ENCODE measurements at regions not wholly inside any gene's neighbourhood (a gene's known extent, or its start where the extent isn't known, plus 50 kb on each side); places are given as distances from the start of the nearest gene placed in this dataset.
A peak's percentile ranks its signal among the peaks of the same experiment; 100 is the strongest.

GRCh38 chr13:34547929-34548328, 394.1 kb upstream of the NBEA start:
- no peak for DNase-seq

GRCh38 chr13:34553376-34553775, 388.7 kb upstream of the NBEA start:
- no peak for DNase-seq

GRCh38 chr13:34555988-34556387, 386.1 kb upstream of the NBEA start:
- no peak for DNase-seq

- DNase-seq: no peak
Measured at GRCh38 chr13:34561033-34561432, 381.0 kb upstream of the NBEA start.

GRCh38 chr13:34567597-34567996, 374.5 kb upstream of the NBEA start:
- no peak for DNase-seq

- no peak for DNase-seq
Measured at GRCh38 chr13:34570698-34571353, 371.2 kb upstream of the NBEA start.

- no peak for DNase-seq
Measured at GRCh38 chr13:34571716-34572115, 370.4 kb upstream of the NBEA start.

GRCh38 chr13:34577051-34577450, 365.0 kb upstream of the NBEA start:
- no peak for DNase-seq

- DNase-seq: no peak
Measured at GRCh38 chr13:34578471-34578870, 363.6 kb upstream of the NBEA start.

GRCh38 chr13:34578917-34579316, 363.2 kb upstream of the NBEA start:
- no peak for DNase-seq

GRCh38 chr13:34583181-34583580, 358.9 kb upstream of the NBEA start:
- DNase-seq: no peak

- DNase-seq: peak in 1 of 3 donors; percentile 46
Measured at GRCh38 chr13:34587576-34587975, 354.5 kb upstream of the NBEA start.

- DNase-seq: no peak
Measured at GRCh38 chr13:34588362-34588761, 353.7 kb upstream of the NBEA start.

GRCh38 chr13:34589581-34589980, 352.5 kb upstream of the NBEA start:
- DNase-seq: no peak

- peak in 2 of 3 donors; percentile 25 to 55 for DNase-seq
Measured at GRCh38 chr13:34591129-34591528, 350.9 kb upstream of the NBEA start.

GRCh38 chr13:34591900-34592529, 350.1 kb upstream of the NBEA start:
- peak; percentile 52 to 81 (median 61) for DNase-seq

GRCh38 chr13:34593658-34594057, 348.4 kb upstream of the NBEA start:
- no peak for DNase-seq

- no peak for DNase-seq
Measured at GRCh38 chr13:34594507-34594906, 347.6 kb upstream of the NBEA start.

GRCh38 chr13:34608331-34608730, 333.7 kb upstream of the NBEA start:
- no peak for DNase-seq

- DNase-seq: no peak
Measured at GRCh38 chr13:34611671-34612070, 330.4 kb upstream of the NBEA start.

GRCh38 chr13:34617473-34618083, 324.5 kb upstream of the NBEA start:
- peak in 2 of 3 donors; percentile 33 to 49 for DNase-seq

GRCh38 chr13:34618654-34619053, 323.4 kb upstream of the NBEA start:
- DNase-seq: no peak

GRCh38 chr13:34619326-34619725, 322.7 kb upstream of the NBEA start:
- no peak for DNase-seq
